ENCODE measurements at regions not wholly inside any gene's neighbourhood (a gene's known extent, or its start where the extent isn't known, plus 50 kb on each side); places are given as distances from the start of the nearest gene placed in this dataset.
"Not testable (repeated sequence)": the region's sequence is repeated elsewhere in the genome, so short reads cannot be mapped to it uniquely, and the experiment has no call there.

DNA sequence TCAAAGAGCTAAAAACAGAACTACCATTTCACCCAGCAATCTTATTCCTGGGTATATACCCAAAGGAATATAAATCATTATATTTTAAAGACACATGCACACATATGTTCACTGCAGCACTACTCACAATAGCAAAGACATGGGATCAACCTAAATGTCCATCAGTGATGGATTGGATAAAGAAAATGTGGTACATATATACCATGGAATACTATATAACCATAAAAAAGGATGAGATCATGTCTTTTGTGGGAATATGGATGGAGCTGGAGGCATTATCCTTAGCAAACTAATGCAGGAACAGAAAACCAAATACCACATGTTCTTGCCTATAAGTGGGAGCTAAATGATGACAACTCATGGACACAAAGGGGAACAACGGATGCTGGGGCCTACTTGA is 205.1 kb downstream of the EBLN2 start:
- TF ChIP-seq CTCF (IDR thresholded peaks at IDR 0.05; ENCODE audit: low read length); EZH2 (IDR thresholded peaks at IDR 0.05; ENCODE audit: borderline replicate concordance, low read length): not testable (repeated sequence)
